IPS DF 4.7 (cell line): ENCODE measurements at regions not wholly inside any gene's neighbourhood (a gene's known extent, or its start where the extent isn't known, plus 50 kb on each side); places are given as distances from the start of the nearest gene placed in this dataset.
"Not testable (repeated sequence)": the region's sequence is repeated elsewhere in the genome, so short reads cannot be mapped to it uniquely, and the experiment has no call there.

Experiments
- DNase-seq: peaks from one replicate; pipeline ENCODE4 v3.0.0-alpha.2; 2013; ENCODE audit warnings: low spot score; ENCODE audit errors: extremely low read depth

DNA sequence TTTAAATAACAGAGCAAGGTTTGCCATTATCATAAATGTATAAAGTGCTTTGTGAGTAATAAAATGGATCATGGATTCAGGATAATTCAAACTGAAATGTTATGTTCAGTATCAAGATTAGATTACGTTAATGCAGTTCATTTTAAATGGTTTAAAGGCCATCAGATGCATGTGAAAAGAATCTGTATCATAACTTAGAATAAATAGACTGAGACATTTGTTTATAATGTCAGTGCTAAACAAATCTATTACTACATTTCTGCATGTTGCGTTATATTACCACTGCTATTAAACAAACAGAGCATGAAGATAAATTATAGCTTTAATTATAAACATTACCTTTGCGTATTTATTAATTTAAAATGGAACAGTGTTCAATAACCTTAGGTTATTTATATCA is 160.2 kb downstream of the TOX3 start:
- no peak for DNase-seq

DNA sequence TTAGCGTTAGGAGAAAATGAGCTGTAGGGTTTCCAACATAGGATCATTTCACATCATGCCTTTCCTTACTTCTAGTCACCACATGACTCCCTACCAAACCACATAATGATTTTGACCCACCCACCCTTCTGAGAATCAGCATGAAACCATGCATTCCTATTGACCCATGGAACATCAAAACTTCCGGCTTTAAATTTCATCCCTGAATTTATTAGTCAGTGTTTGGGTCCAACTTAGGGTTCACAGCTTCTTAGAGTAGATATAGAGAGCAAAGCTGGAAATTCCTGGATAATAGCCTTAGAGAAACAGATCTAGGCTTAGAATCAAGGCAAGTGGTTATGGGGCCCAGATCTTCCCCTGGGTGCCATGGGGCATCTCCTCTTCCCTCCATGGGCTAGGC is 162.6 kb downstream of the TOX3 start:
- no peak for DNase-seq

DNA sequence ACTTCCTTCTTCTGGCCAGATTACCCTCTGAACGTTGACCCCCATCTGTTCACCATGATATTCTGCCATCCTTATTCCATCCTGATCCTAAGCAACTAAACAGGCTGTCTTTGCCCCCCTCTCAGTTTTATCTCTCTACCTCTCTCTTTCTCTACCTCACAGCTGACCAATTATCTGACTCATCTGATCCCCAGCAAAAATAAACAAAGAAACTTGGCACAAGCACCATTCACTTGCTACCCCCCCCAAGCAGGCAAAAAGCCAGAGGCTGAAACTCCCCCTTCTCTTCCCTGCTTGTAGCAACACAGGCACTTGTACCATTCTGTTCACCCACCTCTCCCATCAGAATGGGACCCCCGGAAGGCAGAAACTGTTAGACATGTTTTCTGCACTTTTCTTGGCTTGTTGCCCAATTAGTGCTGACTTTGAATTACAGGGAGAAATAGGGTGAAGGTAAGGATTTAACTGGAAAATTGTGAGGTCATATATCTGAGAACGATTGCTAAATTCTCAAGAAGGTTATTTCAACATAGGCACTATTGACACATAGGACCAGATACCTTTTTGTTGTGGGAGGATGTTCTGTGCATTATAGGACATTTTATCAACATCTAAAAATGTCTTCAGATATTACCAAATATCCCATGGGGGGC is 163.2 kb downstream of the TOX3 start:
- no peak for DNase-seq

DNA sequence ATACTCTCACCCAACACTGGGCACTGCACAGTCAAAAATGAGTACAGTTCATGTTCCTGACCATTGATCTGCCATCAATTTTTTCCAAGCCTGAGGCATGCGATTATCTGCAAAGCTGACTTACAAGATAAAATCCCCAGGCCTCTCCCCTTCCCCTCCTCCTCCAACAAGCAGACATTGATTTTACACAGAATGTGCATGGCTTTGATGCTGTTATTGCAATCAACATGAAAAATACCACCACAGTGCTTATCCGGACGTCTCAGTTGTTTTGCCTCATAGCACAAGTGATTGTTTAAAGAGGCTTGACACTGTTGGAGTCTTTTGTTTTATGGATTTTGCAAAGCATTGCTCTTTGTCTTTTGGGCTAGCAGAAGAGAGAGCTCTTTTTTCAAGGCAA is 163.8 kb downstream of the TOX3 start:
- DNase-seq, result no peak

DNA sequence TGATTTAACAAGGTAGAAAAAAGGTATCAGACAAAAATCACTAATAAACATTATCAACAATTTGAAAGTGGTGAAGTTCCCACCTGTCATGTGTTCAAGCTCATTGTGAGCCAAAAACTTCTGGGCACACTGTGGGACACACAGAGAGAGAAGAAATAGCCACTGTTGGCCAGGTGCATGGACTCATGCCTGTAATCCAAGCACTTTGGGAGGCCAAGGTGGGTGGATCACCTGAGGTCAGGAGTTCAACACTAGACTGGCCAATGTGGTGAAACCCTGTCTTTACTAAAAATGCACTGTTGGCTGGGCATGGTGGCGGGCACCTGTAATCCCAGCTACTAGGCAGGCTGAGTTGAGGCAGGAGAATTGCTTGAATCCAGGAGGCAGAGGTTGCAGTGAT is 167.4 kb downstream of the TOX3 start:
- DNase-seq, result no peak

DNA sequence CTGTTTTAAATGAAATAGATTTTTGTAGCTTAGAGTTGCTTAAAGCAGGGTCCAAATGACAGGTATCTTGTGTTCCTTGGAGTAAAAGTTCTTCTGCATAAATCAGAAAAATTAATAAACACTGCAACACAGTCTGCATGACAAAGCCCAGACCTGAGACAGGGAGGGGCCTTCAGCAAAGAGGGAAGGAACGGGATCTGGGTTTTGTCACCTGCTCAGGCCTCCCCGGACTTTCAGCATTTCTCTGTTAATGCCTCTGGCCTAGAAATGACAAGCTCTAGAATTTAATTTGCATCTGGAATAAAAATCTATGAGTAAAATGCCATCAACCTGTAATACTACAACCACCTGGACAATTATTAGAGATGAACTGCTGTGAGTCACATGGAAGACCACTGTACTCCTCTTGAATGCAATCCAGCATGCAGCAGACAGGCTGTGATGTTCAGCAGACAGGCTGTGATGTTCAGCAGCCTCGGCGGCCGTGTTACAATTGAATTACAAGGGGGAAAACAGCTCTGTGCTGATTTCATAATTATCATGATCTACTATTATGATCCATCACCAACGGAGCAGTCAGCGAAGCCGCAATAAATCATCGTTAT is 170.2 kb downstream of the TOX3 start:
- no peak for DNase-seq

DNA sequence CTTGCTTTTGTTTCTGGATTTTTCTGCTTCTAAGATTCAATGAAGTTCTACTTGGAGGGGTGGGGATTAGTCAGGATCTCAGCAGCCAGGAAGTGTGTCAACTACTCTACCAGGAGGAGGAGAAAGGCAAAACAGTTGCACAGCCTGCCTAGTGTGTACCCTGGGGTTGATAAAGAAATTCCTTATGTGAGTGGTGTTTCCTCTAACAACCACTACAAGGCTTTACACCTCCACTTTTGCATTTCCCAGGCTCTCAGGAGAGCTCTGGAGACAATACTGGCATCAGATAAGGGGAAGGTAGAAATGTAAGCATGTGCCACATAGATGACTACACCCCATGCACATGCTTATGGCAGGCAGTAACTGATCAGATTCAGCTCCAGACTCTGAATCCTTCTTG is 174.6 kb downstream of the TOX3 start:
- no peak for DNase-seq

DNA sequence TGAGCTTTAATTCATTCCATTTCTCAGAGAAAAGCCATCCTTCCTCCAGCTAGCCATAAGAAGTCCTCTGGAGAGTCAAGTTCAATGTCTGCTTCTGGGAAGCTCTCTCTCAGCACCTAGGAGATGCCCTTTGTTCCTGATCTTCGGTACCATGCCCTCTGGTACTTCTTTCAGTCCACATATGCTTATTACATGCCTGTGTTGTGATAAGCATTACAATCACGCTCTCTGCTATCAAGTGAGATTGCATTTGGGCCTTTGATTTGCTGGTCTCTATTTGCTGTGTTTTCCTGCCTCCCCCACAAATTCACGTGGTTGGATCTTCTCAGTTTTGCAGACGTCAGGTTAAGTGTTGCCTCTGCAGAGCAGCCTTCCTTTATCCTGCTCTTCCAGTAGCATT is 178.1 kb downstream of the TOX3 start:
- no peak for DNase-seq

DNA sequence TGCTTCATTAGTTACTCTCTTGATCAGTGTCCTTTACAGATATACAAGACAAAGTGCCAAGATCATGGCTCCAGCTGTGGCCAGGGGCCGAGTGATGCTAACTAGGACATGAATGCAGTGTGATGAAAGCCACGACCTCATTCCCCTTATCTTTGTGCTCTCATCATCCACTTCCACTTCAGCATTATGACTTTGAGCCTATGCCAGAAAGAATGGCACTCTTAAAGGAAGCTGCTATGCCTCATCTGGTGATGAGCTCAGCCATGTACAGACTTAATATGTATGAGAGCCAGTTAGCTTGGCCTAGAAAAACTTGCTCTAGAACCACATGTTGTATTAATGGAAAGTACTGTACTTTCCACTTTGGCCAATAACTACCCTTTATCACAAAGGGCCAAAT is 179.1 kb downstream of the TOX3 start:
- DNase-seq, result no peak

DNA sequence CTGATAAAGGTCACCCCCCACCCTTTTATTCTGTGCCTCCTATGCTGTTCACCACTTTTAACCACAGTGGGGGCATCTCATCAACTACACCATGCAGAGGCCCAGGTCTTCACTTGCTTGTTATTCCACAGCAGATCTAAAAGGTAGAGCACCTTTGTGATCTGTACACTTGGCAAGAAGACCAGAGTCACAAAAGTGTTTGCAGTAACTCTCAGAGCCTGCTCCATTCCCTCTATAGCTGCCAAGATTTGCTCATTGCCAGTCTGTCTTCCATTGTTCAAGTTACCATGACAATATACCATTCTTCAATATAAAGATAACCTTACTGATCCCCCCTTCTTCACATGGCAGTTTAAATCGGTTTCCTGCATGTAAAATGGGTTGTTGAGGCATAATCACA is 180.0 kb downstream of the TOX3 start:
- no peak for DNase-seq

DNA sequence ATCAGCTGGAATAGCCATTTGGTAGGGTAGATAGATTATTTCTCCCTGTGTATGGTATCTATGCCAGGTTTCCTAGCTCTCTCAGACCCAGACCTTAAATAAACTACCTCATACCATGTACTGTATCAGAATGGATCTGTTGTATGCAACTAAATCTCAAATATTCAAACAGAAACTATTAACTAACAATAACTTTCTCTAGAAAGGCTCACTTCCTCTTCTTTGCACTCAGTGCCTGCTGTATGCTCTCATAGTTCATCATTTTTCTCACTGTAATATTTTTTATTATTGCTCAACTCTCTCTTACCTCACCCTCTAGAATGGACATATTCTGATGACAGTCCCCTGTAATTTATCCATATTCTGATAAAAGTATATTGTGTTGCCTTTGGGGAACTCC is 182.4 kb downstream of the TOX3 start:
- no peak for DNase-seq

DNA sequence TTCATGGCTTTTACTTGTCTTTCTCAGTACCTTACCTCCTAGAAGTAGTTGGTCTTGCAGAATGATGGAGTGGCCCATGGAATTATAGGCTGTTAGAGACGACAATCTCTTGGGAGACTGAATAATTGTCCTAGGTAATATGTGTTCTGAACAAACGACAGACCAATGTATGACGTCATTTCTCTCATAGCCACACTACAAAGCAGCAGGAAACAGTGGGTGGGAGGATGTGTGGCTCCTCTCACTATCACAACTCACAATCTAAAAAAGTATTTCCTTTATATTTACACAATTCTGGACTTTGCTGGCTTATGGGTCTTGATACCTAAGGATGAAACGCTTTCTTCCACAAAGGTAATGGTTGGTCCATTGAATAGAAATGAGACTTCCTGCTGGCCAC is 183.9 kb downstream of the TOX3 start:
- no peak for DNase-seq

DNA sequence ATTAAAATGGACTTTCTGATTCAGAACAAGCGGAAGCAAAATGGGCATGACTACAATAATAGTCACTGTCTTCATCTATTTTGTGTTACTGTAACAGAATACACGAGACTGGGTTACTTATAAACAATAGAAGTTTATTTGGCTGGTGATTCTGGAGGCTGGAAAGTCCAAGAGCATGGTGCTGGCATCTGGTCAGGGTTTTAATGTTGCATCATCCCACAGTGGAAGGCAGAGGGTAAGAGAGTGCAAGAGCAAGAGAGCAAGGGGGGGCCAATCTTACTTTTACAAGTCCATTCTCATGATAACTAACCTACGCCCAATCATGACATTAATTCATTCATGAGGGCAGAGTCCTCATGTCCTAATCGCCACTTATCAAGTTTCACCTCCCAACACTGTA is 189.2 kb downstream of the TOX3 start:
- no peak for DNase-seq

DNA sequence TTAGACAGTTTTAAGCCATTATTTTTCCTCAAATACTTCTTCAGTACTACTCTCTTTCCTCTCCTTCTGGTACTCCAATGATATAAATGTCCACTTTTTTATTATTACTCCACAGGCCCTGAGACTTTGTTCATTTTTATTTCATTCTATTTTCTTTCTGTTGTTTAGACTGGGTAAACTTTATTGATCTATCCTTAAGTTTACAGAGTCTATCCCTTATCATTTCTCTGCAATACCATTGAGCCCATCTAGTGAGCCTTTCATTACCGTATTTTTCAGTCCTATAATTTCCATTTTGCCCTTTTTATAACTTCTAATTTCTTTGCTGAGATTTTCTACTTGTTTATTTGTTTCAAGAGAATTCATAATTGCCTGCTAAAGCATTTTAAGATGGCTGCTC is 193.7 kb downstream of the TOX3 start:
- DNase-seq, result no peak

DNA sequence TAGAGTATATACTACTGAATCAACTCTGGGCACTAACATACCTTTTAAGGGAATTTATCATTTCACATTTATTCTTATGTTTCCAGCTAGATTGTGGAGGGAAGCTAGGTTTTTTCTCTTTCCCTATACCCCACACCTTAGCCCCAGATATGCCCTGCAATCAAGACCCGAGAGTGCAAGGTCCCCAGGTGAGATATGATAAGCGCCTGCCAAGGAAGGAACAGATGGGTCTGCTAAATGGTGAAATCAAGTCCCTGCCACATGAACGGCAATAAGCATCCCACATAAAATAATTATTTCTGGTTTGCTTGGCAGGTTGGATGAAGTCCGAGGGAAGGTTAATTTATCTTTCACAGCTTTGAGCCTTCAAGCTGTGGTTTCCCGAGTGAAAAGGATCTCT is 195.5 kb downstream of the TOX3 start:
- DNase-seq, result no peak

DNA sequence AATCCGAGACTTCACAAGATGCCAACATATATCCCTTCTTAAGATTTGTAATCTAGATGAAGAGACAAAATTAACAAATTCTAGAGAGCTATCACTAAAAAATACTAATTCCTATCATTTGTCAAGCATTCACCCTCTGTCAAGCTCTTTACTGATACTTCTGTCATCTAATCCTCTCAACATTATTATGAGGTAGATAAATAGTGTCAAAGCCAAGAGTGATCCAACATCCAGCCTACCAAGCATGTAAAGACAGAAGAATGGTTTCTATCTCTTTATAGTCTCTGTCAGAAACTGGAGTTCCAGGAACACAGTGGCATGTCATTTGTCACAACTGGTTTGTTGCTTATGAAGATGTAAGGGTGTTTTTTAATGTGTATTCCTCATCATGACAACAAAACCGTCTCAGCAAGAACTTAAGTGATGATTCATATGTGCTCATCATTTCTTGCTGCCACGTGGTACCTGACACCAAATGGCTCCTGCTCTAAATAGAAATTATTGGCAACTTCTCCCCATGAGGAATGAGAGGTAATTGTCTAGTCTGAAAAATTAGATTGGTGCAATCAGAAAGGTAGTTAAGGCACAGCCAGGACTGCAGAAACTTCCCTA is 196.8 kb downstream of the TOX3 start:
- no peak for DNase-seq

DNA sequence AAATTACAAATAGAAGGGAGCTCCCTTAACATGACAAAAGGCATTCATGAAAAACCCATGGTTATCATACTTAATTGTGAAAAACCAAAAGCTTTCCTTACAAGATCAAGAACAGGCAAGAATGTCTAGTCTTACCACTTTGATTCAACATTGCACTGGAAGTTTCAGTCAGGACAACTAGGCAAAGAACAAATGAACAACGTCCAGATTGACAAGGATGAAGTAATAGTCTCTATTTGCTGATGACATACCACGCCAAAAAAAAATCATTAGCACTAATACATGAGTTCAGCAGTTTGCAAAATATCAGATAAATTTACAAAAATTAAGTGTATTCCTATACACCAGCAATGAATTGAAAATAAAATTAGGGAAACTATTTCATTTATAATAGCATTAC is 200.2 kb downstream of the TOX3 start:
- DNase-seq, result no peak

DNA sequence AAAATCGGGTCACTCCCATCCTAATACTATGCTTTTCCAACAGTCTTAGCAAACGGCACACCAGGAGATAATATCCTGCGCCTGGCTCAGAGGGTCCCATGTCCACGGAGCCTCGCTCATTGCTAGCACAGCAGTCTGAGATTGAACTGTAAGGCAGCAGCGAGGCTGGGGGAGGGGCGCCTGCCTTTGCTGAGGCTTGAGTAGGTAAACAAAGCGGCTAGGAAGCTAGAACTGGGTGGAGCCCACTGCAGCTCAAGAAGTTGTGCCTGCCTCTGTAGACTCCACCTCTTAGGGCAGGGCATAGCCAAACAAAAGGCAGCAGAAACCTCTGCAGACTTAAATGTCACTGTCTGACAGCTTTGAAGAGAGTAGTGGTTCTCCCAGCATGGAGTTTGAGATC is 213.3 kb downstream of the TOX3 start:
- not testable (repeated sequence) for DNase-seq

DNA sequence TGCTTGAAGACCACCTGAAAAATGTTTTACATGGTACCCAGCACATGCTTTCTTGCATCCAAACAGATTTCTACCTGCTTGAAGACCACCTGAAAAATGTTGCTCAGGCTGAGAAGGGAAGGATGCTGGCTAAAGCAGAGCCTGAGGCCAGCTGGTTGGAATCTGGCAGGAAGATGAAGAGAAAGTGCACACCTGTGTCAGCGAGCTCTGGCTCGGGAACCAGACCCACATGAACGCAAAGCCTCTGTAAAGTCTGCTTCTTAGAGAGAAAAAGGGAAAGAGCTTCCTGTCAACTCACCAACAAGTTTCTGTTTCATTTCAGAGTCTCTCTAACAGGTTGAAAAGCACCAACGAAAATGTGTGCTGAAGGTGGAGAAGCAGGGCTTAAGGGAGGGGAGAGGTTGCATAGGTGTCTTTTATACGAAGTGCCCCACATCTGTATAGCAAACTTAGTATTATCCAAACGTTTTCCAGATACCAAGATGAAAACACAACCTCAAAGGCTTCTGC is 226.0 kb downstream of the TOX3 start:
- DNase-seq, result no peak

DNA sequence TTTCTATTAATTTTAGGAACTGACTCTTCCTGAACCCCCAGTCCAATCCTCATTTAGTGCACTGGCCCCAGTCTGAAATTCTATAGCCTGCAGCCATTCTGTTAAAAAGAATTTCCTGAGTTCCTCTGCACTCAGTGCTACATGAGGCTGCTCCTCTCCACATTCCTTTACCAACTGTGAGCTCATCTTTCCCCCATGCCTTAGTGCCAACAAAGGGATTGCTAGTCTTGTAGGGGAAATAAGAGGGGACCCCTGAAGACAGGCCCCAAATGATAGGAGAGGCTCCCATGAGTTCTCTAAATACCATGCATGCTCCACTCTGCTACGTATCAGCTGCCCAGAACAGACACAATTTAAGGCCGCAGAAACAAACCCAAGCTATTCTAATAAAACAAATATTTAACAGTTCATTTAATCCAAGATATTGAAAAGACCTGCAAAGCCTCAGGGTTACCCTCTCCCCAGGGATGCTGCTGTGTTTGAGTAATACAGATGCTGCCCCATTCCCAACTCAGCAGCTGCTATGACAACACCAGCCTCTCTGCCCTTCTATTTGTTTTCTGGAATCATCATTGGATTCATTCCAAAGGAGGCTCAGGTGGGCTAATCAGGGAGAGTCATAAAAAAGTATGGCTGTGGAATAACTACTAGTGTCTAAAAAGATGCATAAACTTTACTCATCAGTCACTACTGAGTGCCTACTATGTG is 228.5 kb downstream of the TOX3 start:
- DNase-seq, result no peak

DNA sequence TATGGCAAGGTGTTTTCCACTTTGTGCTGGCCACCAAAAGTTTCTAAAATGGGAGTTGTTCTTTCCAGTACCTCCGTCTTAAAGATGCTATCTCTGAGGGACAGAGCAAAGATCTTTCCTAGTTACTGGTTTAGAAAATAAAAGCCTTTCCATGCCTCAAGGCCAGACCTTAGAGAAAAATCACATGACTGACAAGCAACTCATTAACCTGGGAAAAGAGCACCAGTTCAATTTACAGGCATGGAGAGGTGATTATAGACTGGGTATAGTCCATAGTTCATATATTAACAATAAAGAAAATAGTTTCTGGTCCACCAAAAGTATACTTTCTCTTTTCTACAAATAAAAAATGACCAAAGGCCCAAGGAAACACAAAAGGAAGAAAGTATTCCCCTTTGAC is 230.7 kb downstream of the TOX3 start:
- DNase-seq, result no peak

DNA sequence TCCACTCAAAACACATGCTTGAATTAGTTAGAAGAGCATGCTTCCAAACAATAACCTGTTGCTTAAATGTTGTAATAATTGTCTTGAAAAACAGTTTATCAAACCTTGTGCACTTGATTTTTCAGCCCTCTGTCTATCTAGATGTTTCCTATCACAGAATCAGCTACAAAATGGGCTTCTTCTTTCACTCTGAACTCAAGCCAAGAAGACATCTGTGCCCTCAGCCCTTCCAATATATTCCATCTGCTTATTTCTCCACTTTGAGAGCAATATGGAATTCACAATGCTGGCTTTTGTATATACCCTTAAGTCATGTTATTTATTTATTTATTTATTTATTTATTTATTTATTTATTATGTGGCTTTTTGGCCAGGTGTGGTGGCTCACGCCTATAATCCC is 234.2 kb downstream of the TOX3 start:
- no peak for DNase-seq
